HG03442 (cell line): ENCODE measurements at regions not wholly inside any gene's neighbourhood (a gene's known extent, or its start where the extent isn't known, plus 50 kb on each side); places are given as distances from the start of the nearest gene placed in this dataset.

Experiments
- ATAC-seq: cut with Tn5 transposase; IDR thresholded peaks from one replicate; pipeline ENCODE4 v1.9.1; 2021; ENCODE audit warnings: mild to moderate bottlenecking, moderate library complexity; ENCODE audit not compliant: unreplicated experiment

- ATAC-seq, result no peak
Observed at GRCh38 chr13:50685956-50686355, 157.5 kb downstream of the DLEU7 start.

- no peak for ATAC-seq
Observed at GRCh38 chr13:50686551-50686950, 156.9 kb downstream of the DLEU7 start.

- ATAC-seq, result no peak
Observed at GRCh38 chr13:50687545-50687944, 155.9 kb downstream of the DLEU7 start.

GRCh38 chr13:50690006-50690405 is 153.5 kb downstream of the DLEU7 start:
- ATAC-seq, result no peak

GRCh38 chr13:50691176-50691680 is 152.3 kb downstream of the DLEU7 start:
- ATAC-seq, result no peak

- ATAC-seq, result no peak
Observed at GRCh38 chr13:50691681-50692263, 151.7 kb downstream of the DLEU7 start.

- no peak for ATAC-seq
Observed at GRCh38 chr13:50692396-50692915, 151.0 kb downstream of the DLEU7 start.

- ATAC-seq, result no peak
Observed at GRCh38 chr13:50693727-50694126, 149.8 kb downstream of the DLEU7 start.

GRCh38 chr13:50697746-50698539 is 145.5 kb downstream of the DLEU7 start:
- ATAC-seq, result no peak

GRCh38 chr13:50699874-50700663 is 143.4 kb downstream of the DLEU7 start:
- ATAC-seq, result no peak

GRCh38 chr13:50700664-50701305 is 142.7 kb downstream of the DLEU7 start:
- no peak for ATAC-seq

- ATAC-seq, result no peak
Observed at GRCh38 chr13:50701469-50701868, 142.0 kb downstream of the DLEU7 start.

- ATAC-seq, result no peak
Observed at GRCh38 chr13:50706505-50706904, 137.0 kb downstream of the DLEU7 start.

GRCh38 chr13:50707628-50708027 is 135.9 kb downstream of the DLEU7 start:
- no peak for ATAC-seq

GRCh38 chr13:50708461-50708860 is 135.0 kb downstream of the DLEU7 start:
- ATAC-seq, result no peak

GRCh38 chr13:50709058-50709457 is 134.4 kb downstream of the DLEU7 start:
- ATAC-seq, result no peak

GRCh38 chr13:50711131-50711815 is 132.2 kb downstream of the DLEU7 start:
- ATAC-seq, result no peak

- ATAC-seq, result no peak
Observed at GRCh38 chr13:50711996-50712395, 131.5 kb downstream of the DLEU7 start.

- no peak for ATAC-seq
Observed at GRCh38 chr13:50712456-50712855, 131.0 kb downstream of the DLEU7 start.

GRCh38 chr13:50712881-50713280 is 130.6 kb downstream of the DLEU7 start:
- no peak for ATAC-seq
